AG04450 (cell line): ENCODE measurements at regions not wholly inside any gene's neighbourhood (a gene's known extent, or its start where the extent isn't known, plus 50 kb on each side); places are given as distances from the start of the nearest gene placed in this dataset. TPM values are rescaled to one million over a fixed set of nuclear protein-coding genes. Genes with fewer than 3 reads are reported as not detected.

Source experiments
- CTCF ChIA-PET: fragments of 300-600, 350-600 bp; formaldehyde crosslinking; extraction: SDS; loops from one replicate; lab custom pipeline; 2022; ENCODE audit warnings: antibody characterized with exemption, inconsistent platforms; lab: Charles Lee
- POLR2A ChIA-PET: fragments of 350-600 bp; formaldehyde crosslinking; extraction: SDS; loops from one replicate; lab custom pipeline; 2021; ENCODE audit warnings: antibody characterized with exemption, inconsistent platforms; lab: Yijun Ruan, JAX
- DNase-seq: peaks from one replicate; pipeline ENCODE4 v3.0.0-alpha.2; 2011; ENCODE audit warnings: low read depth, low spot score
- H3K27ac ChIP-seq: one replicate; pipeline ENCODE4 v1.5.1; 2012; ENCODE audit warnings: low read depth, low read length, control low read depth
- H3K27me3 ChIP-seq: one replicate; pipeline ENCODE4 v1.6.0; 2012; ENCODE audit warnings: low read length; ENCODE audit not compliant: control insufficient read depth, insufficient read depth
- H3K4me3 ChIP-seq: 2 replicates; pipeline ENCODE4 v1.5.1; 2011; ENCODE audit warnings: mild to moderate bottlenecking, low read depth, low read length, control low read depth
- H3K9me3 ChIP-seq: 2 replicates; pipeline ENCODE4 v1.5.1; 2012; ENCODE audit warnings: low read length; ENCODE audit not compliant: control insufficient read depth, insufficient read depth
- CTCF ChIP-seq: IDR thresholded peaks from 2 replicates; pipeline ENCODE4 v1.5.1; 2011; ENCODE audit warnings: low read depth, low read length, control low read depth, inconsistent platforms
- small RNA-seq: library from RNA; depleted of rRNA; stranded (forward); fragments of <200 nt; gene quantifications from one replicate; pipeline ENCODE3, GENCODE V24; 2012; ENCODE audit warnings: low read depth; ENCODE audit not compliant: insufficient read length

- CTCF ChIA-PET = no interaction called here
- Histone ChIP-seq H3K4me3 (no peak overlapping the region), H3K27me3 (no peaks in the 10 kb centered on the region), H3K9me3 (no peaks in the 10 kb centered on the region), H3K27ac (no peak overlapping the region)
- POLR2A ChIA-PET = no interaction called here
- TF ChIP-seq CTCF = no peak
- DNase-seq = no peak
Observed at GRCh38 chr3:105315815-105316214, 50.9 kb upstream of the ALCAM start.

- Histone ChIP-seq H3K27ac (no peak overlapping the region), H3K27me3 (no peaks in the 10 kb centered on the region), H3K4me3 (no peak overlapping the region), H3K9me3 (no peaks in the 10 kb centered on the region)
- ChIA-PET POLR2A (no interaction called here), CTCF (no interaction called here)
- no peak for DNase-seq
- no peak for TF ChIP-seq CTCF
Observed at GRCh38 chr3:105316331-105316730, 50.4 kb upstream of the ALCAM start.

Small RNAs in the stretch of these regions (small RNA-seq; reads per million reads assigned to genes)
- gene MIR548AB (not detected), gene NDUFA4P2 (not detected), gene RNU1-43P (not detected), gene RNU6-461P (not detected), gene TUBBP11 (not detected)
